ENCODE measurements at regions not wholly inside any gene's neighbourhood (a gene's known extent, or its start where the extent isn't known, plus 50 kb on each side); places are given as distances from the start of the nearest gene placed in this dataset.

GRCh38 chr11:37502202-37502601, 904.2 kb upstream of the RAG2 start:
- Mint-ChIP-seq H3K4me3 (ENCODE audit: unreplicated experiment) (no peak overlapping the region), H3K27ac (ENCODE audit: unreplicated experiment) (no peak overlapping the region), H3K36me3 (ENCODE audit: low read depth) (no peaks in the 10 kb centered on the region), H3K4me1 (ENCODE audit: low read depth) (peaks cover 22% of the 10 kb centered on the region), H3K27me3 (ENCODE audit: low read depth) (no peaks in the 10 kb centered on the region), H3K9me3 (ENCODE audit: low read depth) (no peaks in the 10 kb centered on the region)
- no peak for TF ChIP-seq CTCF (IDR thresholded peaks at IDR 0.05)
- no peak for DNase-seq (ENCODE audit: low spot score)

- Mint-ChIP-seq H3K9me3 (ENCODE audit: low read depth) (no peaks in the 10 kb centered on the region), H3K27me3 (ENCODE audit: low read depth) (no peaks in the 10 kb centered on the region), H3K4me1 (ENCODE audit: low read depth) (peaks cover 20% of the 10 kb centered on the region), H3K4me3 (ENCODE audit: unreplicated experiment) (no peak overlapping the region), H3K27ac (ENCODE audit: unreplicated experiment) (no peak overlapping the region), H3K36me3 (ENCODE audit: low read depth) (no peaks in the 10 kb centered on the region)
- no peak for DNase-seq (ENCODE audit: low spot score)
- no peak for TF ChIP-seq CTCF (IDR thresholded peaks at IDR 0.05)
Observed at GRCh38 chr11:37500425-37500824, 902.4 kb upstream of the RAG2 start.

- Mint-ChIP-seq H3K36me3 (ENCODE audit: low read depth) (no peaks in the 10 kb centered on the region), H3K4me3 (ENCODE audit: unreplicated experiment) (no peak overlapping the region), H3K27me3 (ENCODE audit: low read depth) (no peaks in the 10 kb centered on the region), H3K9me3 (ENCODE audit: low read depth) (peaks cover 5% of the 10 kb centered on the region), H3K27ac (ENCODE audit: unreplicated experiment) (no peak overlapping the region), H3K4me1 (ENCODE audit: low read depth) (no peaks in the 10 kb centered on the region)
- TF ChIP-seq CTCF (IDR thresholded peaks at IDR 0.05), result no peak
- no peak for DNase-seq (ENCODE audit: low spot score)
Observed at GRCh38 chr11:37497326-37497725, 899.3 kb upstream of the RAG2 start.

GRCh38 chr11:37496201-37496600, 898.2 kb upstream of the RAG2 start:
- H3K27me3 Mint-ChIP-seq (ENCODE audit: low read depth), result no peaks in the 10 kb centered on the region
- no peak overlapping the region for H3K27ac Mint-ChIP-seq (ENCODE audit: unreplicated experiment)
- no peaks in the 10 kb centered on the region for H3K36me3 Mint-ChIP-seq (ENCODE audit: low read depth)
- no peak overlapping the region for H3K4me3 Mint-ChIP-seq (ENCODE audit: unreplicated experiment)
- no peak for DNase-seq (ENCODE audit: low spot score)
- no peaks in the 10 kb centered on the region for H3K4me1 Mint-ChIP-seq (ENCODE audit: low read depth)
- TF ChIP-seq CTCF (IDR thresholded peaks at IDR 0.05), result no peak
- H3K9me3 Mint-ChIP-seq (ENCODE audit: low read depth), result peaks cover 5% of the 10 kb centered on the region

GRCh38 chr11:37484298-37484697, 886.3 kb upstream of the RAG2 start:
- H3K4me1 Mint-ChIP-seq (ENCODE audit: low read depth), result no peaks in the 10 kb centered on the region
- H3K36me3 Mint-ChIP-seq (ENCODE audit: low read depth), result no peaks in the 10 kb centered on the region
- no peak for TF ChIP-seq CTCF (IDR thresholded peaks at IDR 0.05)
- H3K27ac Mint-ChIP-seq (ENCODE audit: unreplicated experiment), result no peak overlapping the region
- no peak for DNase-seq (ENCODE audit: low spot score)
- no peak overlapping the region for H3K4me3 Mint-ChIP-seq (ENCODE audit: unreplicated experiment)
- no peaks in the 10 kb centered on the region for H3K9me3 Mint-ChIP-seq (ENCODE audit: low read depth)
- no peaks in the 10 kb centered on the region for H3K27me3 Mint-ChIP-seq (ENCODE audit: low read depth)

Measured in chondrocyte (in vitro differentiated cells).